HG03159 (cell line): ENCODE measurements at regions not wholly inside any gene's neighbourhood (a gene's known extent, or its start where the extent isn't known, plus 50 kb on each side); places are given as distances from the start of the nearest gene placed in this dataset.

Experiments used
- ATAC-seq: cut with Tn5 transposase; IDR thresholded peaks from one replicate; pipeline ENCODE4 v1.9.1; 2021; ENCODE audit warnings: mild to moderate bottlenecking, moderate library complexity; ENCODE audit not compliant: unreplicated experiment

DNA sequence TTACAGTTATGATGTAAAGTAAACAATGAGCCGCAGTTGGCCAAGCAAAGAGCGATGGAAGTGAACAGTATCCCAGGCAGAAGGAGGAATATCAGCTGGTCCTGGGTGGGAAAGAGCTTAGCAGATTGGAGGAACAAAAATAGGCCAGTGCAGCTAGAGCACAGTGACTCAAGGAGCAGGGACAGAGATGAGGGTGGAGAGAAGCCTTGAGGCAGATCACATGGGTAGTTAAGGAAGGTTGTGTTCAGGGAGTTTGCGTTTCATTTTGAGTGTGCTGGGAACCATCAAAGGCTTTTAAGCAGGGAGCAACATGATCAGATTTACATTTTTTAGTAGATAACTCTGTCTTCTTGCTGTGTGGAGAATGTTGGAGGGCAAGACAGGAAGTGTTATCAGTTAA, 113.6 kb downstream of the OAT start:
- ATAC-seq: no peak

DNA sequence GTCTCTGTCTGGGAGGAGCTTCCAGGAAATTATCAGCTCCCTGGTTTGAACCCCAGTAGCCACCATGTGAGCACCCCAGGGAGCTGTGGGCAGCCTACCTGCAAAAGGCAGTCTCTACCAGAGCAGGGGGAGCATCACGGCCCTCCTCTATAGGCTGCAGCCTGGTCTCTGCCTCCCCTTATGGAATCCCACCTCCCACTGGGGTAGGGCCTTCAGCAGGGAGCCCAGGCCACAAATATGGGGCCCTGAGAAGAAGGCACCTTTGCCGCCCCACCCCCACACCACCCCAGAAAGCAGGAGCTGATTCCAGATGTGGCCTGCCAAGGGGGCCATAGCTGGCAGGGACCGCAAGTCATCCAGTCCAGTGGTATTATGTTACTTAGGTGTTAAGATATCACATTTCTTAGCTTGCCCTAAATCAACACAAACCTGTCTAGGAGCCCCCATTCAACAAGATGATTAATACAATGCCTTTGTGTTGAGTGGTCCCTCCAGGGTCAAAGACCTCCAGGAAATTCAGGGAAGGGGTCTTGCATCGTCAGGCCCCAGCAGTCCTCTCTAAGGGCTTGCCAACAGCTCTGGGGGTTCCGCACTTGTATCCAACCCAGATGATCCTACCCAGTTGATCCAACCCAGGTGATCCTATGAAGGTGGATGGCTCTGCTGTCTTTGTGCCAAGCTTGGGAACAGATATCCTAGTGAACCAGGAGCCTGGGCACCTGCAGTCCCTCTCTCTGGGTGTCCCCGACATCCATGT, 114.9 kb downstream of the OAT start:
- no peak for ATAC-seq

DNA sequence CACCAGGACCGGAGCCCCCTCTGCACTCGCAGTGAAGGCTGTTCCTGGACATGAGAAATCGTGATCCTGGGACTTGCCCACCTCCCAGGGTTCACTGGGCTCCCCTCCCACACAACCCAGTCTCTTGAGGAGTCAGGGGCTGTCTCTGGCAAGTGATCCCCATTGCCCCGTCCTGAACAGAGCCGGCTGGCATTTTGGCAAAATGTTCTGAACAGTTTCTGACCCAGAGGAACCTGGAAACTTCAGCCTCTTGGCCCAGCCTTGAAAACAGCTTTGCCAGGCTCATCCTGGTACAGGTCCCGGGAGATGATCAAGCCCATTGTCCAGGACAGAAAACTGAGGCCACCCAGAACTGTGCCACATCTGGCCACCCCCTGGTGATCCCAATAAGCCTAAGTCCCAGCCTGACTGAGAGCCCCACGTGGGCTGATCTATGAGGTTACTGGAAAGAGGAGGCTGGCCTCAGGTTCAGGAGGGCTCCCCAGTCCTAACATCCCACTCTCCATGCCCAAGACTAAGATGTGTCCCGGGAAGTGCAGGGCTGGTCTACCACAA, 115.7 kb downstream of the OAT start:
- no peak for ATAC-seq

DNA sequence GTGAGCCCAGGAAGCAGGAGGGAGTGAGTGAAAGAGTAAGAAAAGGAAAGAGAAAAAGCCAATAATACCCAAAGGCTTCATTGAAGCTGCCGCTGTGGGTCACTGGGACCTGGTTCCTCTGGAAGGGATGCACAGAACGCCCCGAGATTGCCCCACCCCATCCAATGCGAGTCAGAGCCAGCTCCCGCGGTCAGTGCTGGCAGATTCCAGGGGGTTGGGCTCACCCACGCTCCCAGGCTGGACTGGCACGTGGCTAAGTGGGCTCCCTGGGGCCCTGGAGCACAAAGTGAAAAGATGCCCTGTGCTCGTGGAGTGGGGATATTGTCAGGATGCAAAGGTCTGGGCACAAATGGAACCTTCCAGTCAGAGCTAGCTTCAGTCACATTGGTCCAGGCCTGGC, 117.0 kb downstream of the OAT start:
- no peak for ATAC-seq

DNA sequence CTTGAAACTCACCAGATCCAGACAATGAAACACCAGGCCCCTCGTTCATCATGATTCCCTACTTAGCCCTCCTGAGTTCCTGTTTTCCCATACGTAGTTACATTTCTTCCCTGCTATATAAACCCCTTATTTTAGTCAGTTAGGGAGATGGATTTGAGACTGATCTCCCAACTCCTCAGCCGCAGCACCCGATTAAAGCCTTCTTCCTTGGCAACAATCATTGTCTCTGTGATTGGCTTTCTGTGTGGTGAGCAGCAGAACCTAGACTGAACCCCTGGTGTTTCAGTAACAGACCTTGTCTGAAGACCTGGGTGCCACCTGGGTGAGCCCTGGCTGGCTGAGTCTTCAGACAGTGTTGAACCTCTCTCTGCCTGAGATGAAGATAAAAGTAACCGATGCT, 118.0 kb downstream of the OAT start:
- ATAC-seq: no peak

GRCh38 chr10:124300224-124300623, 118.5 kb downstream of the OAT start:
- ATAC-seq: no peak

- ATAC-seq: no peak
Observed at GRCh38 chr10:124299696-124300095, 119.0 kb downstream of the OAT start.

GRCh38 chr10:124298891-124299290, 119.8 kb downstream of the OAT start:
- ATAC-seq: no peak

DNA sequence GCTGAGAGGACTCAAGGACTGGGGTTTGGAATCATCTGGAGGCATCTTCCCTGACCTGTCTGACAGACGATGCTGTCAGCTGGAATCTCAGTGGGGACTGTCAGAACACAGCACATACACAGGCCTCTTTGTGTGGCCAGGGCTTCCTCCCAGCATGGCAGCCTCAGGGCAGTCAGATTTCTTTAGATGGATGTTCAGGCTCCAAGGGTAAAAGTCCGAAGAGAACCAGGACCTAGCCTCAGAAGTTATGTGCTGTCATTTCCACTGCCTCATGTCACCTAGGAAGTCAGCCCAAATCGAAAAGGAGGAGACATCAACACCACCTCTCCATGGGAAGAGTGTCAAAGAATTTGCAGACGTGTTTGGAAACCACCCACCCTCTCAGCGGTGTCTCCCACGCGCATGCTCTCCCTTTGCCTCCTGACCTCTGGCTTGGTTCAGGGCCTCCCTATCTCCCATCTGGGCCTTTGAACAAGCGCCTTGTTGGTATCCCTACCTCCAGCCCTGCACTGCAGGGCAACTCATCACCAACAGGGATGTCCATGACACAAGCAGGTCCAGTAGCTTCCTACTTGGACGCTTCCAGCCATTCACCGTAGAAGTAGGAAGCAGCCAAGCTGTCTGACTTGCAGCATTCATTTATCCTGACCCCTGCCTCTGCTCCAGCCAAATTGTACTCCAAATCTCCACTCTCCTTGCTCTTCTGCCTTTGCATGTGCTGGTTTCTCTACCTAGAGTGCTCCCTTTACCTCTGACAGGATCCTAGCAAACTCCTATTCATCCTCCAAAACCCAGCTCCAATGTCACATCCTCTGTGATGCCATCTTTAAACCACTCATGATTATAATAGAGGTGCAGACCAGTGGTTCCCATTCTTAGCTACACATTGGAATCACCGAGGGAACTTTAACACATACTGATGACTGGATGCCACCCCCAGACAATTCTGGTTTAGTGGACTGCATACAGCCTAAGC, 121.6 kb downstream of the OAT start:
- ATAC-seq: no peak

- ATAC-seq: no peak
Observed at GRCh38 chr10:124296121-124296812, 122.5 kb downstream of the OAT start.

DNA sequence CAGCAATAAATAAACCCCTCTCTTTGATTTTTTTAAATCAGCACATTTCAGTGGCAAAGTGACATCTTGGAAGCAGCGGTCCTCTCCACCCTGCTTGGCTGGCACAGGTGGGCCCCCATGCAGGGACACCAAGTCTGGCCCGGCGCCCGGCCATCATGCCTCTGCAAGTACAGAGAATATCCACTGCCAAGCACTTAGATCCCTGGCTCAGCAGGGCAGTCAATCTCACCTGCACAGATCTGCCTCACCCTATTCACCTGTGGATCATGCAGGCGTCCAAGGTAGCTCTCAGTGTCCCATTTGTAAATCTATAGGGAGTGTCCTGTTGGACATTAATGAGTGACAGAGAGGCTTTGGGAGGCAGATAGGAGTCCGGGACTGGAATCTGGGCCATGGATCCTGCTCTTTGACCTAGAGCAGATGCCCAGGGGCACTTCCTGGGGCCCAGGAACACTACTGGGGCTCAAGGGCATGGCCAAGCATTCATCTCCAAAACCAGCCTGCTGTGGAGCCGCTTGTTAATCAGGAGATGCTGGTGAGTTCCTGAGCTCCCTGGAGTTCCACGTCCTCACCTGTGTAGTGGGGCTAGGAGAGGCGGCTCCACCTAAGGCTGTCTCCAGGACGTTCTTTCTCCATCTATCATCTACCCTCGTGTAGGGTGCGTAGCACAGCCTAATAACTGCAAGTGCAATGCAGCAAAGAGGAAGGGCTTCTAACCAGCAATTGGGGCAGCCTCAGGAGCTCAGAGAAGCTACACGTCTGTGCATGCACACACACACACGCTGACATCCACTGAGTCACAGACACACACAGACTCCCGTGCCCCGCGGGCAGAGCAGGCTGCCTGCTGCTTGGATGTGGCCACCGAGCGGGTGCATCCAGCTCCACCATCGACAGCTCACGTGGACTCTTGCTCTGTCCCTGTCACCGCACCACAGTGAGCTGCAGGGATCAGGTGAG, 123.6 kb downstream of the OAT start:
- no peak for ATAC-seq

DNA sequence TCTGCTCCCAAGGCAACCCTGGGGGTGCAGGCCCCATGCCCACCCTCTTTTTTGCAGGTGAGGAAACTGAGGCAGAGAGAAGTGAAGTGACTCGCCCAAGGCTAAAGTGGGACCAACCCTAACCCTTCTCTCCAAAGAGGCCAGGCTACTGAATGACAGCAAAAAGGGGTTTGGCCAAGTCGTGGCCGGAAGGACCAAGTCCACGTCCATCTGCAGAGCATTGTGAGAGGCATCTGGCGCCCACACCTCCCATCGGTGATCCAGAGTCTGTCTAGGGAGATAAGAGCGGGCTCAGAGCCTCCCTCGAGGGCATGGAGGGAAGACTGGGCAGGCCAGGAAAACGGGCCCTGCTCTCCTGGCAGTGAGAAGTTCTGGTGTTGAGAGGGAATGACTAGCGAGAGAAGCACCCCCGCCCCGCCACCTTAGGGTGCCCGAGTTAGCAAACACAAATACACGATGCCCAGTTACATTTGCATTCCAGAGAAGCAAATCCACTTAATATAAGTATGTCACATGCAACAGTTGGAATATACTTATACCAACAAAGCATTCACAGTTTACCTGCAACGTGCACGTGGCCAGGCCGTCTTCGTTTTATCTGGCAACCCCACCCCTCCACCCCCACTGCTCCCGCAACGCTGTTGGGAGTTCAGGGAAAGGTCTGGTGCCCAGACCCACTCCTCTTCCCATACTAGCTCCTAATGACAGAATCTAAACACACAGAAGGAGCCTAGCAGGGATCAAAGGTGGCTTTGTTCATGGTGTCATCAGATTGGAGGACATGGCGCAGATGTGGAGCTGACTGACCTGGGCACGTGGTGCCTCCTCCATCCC, 124.9 kb downstream of the OAT start:
- ATAC-seq: no peak

DNA sequence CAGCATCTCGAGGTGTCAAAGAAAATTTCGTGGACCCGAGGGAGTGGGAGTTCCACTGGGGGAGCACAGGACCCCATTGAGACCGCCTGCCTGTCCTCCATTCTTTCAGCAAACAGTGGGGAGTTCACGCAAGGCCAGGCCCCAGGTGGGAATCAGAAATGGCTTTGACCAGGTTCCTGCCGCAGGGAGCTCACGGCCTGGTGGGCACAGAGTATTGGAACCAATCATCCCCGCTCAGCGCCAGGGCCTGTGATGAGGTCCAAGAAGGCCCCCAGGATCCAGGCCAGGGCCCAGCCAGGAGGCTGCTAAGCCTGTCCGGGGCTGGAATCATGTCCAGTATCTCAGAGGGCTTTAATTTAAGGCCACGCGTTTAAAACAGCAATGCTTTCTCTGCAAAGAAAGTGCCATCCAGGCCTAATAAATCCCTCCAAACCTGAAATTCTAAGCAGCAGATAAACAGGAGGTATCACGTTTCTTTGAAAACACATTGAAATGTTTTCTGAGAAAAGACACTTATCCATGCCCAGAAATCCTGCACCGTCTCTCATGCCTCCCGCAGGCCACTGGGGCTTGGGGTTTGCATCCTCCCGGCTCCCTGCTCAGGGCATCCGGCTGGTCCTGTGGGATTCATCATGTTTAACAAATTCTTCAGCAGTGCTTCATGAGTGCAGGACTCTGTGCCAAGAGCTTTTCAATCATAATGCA, 125.7 kb downstream of the OAT start:
- no peak for ATAC-seq

DNA sequence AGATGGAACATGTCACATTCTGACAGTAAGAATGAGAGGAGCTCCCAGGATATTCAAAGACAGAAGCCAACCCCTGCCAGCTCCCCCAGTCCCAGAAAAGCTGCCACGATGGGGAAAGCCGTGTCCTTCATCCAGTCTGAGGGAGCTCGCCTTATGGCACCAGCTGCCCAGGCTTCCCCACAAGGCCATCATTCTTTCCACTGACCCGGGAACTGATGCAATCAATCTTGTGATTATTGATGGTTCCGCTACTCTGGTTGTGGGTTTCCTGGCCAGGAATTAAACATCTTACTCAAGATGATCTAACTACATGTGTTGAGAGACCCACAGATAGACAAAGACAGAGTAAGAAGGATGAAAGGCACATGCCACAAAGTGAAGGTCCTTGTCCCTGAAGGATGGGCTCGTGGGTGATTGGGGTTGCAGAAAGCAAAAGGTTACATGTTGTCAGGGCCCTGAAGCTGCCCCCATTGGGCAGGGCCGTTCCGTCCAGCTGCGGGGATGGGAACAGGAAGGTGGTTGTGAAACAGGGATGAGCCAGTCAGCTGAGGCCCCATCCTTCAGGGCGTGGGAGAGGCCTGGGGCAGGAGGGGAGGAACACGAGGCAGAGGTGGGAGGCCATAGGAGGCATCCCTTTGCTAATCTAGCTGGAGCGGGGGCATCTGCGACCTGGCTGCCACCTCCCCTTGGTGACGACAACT, 127.6 kb downstream of the OAT start:
- ATAC-seq: no peak

DNA sequence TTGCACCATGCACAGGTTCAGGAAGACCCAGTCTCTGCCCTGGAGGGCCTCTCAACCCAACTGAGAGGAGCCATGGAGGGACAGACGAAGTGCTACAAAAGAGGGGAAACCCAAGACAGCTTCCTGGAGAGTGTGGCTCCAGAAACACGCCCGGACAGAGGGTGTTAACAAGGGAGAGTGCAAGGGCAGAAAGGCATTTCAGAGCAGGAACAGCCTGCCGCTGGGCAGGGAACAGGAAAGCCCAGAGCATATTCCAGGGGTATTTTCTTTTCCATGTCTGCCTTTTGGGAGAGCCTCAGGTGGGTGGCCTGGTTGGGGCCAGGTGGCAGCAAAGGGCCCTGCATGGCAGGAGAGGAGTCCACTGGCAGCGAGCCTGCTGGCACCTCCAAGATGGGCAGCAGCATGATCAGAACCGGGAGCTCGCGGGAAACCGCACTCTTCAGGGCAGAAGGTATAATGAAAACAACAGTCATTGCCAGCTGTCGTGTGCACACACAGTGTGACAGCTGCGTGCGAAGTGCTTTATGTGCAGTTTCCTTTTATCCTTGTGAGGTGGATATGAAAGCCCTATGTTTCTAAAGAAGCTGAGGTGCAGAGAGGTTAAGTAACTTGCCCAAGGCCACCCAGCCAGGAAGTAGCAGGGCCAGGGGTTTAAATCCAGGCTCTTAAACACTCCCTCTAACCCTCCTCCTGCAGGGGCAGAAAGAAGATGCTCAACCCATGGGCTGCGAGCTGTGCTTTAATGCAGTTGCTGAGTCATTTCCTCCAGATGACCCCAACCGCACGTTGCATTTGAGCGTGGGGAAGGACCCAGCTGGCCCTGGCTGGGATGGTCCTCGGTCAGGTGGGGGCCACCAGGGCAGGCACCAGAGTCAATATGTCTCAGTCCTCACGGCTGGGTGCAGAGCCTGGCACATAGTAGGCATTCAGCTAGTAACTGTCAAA, 128.6 kb downstream of the OAT start:
- peak; percentile 37 for ATAC-seq

DNA sequence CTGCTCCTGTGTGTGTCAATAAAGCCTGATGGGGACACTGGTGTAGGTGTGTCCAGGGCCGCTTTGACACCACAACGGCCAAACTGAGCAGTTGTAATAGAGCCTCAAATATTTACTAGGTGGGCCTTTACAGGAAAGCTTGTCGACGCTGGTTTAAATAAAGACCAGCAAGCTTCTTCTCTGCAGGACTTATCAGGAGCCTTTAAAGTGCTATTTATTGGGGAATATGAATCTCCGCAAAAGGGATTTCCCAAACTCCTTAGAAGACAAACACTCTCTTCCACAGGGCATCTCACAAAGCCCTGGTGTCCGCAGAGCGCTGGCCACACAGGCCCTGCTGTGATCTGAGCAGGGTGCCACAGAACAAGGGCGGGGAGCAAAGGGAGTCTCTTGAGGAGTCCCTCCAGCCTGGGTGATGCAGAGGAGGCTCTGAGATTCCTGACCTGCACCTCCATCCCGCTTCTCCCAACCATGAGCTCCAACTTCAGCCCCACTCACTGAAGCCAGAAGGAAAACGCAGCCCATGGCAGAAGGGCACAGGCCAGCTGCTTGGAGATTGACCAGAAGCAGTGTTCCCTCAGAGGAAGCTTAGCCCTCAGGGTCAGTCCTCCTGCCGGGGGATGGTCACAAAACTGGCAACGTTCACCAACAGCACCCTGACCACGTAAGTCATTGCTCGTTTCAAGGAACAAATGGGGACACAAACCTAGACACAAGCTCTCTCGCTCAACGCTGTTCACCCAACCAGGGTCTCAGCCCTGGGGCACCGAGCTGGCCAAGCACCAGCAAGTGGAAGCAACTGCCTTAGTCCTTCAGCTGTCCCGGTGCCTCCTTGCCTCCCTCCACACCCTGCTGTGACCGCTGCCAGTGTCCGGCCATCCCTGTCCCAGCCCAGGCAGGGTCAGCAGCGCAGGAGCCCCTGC, 129.5 kb downstream of the OAT start:
- ATAC-seq: no peak
